Activated CD4-positive, CD25-positive, alpha-beta regulatory T cell treated with anti-CD3 and anti-CD28 coated beads, Interleukin-2, amount 50 U/mL, for 24 hours (primary cell): ENCODE measurements at regions not wholly inside any gene's neighbourhood (a gene's known extent, or its start where the extent isn't known, plus 50 kb on each side); places are given as distances from the start of the nearest gene placed in this dataset.

Experiments
- ATAC-seq, 2 donors: fragments of 150-1000 bp; cut with Tn5 transposase; one replicate each; pipeline ENCODE4 v1.10.0; 2021; ENCODE audit warnings: mild to moderate bottlenecking in 1 of 2, moderate library complexity in 1 of 2

DNA sequence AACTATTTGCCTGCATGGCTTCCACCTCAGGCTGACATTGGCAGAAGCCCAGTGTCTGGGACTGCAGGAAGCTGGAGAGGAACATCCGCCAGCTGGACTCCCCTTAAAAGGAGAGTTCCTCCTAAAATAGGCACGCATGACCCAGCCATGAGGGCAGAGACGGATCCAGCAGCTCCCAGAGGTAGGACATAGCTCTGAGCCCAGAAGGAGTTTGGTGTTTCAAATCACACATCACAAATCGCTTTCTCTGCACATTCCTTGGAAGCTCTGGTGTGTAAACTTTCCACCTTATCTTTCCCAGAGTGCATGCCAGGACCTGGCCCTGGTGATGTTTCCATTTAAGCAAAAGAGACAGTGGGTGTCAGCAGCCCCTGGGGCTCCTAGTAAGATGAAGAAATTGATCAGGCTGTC is 231.1 kb upstream of the CDH5 start:
- no peak for ATAC-seq

DNA sequence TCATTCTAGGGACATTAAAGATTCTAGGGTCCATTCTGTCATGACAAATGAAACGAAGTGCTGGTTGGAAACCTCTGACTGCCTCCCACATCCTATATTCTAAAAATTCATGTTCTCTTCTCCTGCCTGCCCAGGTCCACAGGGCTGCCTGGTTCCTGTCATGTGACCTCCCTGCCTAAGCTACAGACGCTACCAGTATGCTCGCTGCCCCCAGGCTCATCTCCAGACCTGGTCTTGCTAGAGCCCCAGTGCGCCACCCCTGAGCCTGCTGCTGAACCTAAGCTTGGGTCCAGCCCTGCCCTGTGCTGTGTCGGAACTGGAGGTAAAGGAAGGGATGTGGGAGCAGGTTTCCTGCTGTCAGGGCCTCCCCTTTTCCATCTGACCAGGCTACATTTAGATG is 231.6 kb upstream of the CDH5 start:
- ATAC-seq = no peak

DNA sequence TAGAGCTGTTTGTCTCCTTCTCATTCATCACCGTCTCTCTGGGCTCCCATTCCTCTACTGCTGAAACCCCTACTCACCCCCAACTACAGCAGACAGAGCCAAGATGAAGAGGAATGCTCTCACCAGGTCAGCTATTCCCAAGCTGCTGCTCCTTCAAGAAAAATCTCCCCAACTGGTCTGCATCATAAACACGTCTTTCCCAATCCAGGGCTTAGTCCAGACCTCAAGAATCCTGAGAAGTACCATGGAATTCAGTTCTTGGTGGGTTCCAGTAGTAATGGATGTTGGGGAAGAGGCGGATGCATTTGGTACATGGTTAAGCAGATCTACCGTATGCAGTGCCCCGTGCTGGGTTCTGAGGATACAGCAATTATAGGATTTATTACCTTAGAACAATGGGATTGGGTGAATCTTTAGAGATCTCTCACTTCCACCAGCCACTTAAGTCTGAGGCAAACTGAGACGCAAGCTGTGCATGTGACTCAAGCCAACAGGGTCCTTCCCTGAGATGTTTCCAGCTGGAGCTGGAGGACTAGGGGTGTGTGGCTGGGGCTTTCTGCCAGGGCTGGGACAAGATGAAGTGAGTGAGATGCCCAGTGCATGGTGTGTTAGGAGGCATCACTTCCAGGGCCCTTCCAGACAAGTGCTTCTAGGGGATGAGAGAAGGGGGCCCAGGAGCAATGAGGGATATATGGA is 232.7 kb upstream of the CDH5 start:
- ATAC-seq = no peak

DNA sequence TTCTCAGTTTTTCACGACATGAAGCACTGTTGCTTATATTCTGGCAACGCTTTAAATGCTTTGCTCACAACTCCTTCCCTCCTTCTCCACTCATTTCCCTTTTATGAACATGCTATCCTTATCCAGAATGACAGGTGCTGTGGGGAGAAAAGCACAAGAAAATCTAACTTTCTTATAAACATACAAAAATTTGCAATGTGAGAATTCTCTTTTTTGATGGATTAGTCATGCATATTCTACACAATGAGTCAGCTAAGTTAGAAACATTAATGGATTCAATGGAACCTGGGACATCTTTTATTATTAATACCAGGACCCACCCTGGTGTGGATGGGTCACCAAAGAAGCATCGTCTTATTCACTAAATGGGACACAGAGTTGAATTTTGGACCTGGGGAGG is 234.6 kb upstream of the CDH5 start:
- ATAC-seq = no peak

DNA sequence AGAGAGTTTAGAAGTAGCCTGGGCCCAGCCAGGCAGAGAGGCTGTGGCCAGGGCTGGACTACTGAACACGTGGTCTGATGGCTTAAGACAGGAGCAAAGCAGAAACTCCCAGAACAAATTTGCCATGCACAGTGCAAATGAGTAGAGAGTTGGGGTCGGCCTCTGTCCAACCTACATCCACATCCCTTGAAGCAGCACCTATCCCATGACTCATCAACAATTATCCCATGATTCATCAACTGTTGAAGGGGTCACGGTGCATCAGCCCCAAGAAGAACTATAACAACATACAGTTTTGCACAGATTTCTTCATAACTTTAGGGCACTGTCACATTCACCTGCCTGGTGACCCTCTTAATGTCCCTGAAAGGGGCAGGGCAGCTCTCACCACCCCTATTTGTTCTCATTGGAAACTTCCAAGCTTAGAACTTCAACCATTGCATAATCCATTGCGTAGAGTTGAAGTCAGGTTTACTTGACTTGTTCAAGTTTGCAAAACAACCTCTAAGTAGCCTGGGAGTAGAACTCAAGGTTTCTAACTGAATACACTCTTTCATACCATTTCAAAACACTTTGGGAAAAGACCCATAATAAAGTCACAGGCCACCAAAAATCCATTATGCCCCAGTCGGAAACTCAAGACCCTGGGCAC is 235.2 kb upstream of the CDH5 start:
- no peak for ATAC-seq

DNA sequence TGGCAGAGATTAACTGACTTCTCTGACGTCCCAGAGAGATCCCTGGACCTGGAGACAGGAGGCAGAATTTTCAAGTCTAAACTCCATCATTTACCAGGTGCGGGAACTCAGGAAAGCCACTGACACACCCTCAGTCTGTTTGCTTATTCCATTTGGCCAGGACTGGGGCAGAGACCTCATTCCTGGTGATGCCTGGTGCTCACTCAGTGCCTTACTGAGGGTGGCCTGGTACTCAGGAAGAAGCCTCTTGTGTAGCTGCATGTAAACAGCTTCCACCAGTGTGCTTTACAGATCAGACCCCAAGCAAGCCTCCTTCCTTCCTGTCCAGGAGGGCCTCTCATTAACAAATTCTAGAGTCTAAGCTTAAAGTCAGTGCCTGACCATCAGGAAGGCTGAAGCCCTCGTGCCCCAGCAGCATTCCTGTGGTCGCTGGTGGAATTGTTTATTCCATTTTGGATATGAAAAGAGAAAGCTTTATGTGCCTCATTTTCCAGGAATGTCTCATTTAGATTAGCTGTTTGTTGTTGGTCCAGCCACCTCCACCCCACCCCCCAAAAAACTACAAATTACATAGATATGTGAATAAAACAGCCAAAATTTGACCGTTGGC is 236.1 kb upstream of the CDH5 start:
- ATAC-seq = no peak

DNA sequence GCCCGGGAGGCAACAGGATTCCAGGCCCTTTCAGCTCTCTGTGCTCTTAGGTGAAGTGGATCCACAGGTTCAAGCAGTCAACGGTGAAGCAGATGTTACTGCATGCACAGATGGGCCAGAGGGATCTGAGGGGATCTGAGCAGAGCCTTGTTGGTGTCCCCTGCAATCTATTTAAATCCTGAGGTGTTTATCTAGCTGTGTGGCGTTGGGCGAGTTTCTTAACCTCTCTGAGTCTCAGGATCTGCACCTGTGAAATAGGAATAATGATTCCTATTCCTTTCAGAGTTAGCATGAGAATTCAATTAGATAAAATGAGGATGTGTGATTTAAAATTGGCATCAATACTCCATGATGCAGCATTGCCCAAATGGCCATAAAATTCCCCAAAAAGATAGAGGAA is 237.3 kb upstream of the CDH5 start:
- no peak for ATAC-seq

DNA sequence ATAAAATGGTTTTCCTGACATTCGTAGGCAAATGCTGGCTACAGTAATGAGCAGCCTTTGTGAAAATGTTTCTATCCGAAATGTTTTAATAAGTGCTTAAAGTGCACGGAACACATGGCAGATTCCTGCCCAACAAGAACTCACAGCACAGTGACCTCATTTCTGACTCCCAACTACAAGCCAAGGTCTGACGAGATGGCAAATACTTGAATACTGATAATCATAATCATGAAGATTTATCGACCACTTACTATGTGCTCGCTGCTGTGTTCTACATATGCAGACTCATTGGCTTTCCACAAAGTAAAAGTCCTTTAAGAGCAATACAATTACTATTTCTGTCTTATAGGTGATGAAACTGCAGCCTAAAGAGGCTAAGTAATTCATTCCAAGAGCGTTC is 238.1 kb upstream of the CDH5 start:
- no peak for ATAC-seq

DNA sequence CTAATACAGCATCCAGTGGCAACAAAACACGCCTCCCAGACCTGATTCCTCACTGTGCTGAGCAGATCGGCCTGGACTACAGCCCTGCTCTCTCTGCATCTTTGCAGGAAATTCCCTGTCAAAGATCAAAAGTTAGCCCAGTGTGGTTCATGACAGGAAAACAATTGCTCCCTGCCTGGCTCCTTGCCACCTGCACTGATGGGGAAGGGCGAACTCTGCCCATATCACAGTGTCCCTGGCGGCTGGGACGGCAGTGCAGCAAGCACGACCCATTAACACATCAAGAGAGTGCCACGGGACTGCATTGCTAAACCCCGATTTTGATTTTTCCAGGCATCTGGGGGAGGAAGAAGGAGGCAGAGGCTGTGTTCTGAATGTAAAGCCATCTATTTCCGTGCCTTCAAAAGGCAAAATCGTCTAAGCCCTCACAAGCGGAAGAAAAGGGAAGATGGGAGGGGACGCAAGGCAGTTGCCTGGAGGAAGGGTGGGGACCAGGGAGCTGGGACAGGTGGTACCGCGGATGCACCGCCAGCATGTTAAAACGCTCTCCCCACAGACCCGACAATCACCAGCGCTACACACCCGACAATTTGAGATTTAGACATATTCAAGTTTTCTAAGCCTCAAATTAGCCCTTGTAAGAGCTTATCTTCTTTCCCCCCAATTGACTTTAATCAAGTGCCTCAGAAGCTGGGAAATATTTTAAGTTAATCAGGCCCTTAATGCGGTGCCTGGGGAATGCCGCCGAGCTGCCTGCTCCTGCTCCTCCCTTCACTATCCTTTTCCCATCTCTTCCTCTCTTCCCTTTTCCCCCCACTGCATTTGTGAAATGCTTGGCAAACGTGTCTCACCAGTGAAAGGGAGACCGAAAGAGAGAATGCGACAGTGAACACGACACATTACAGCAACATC is 238.8 kb upstream of the CDH5 start:
- no peak for ATAC-seq

DNA sequence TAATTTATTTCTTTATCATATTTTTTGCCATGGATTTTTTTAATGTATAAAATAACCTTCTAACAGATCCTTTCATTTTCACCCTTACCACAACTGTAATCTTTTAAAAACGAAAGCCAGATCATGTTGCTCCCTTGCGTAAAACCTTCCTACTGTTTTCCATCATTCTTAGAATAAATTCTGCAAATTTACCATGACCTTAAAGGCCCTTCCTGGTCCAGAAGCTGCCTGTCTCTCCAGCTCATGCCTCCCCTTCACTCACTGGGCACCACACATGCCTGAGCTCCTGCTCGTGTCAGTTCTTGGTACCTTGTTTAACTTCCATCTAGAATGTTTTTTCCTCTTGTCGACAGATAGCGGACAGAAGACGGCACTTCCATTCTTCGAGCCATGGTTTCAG is 245.0 kb upstream of the CDH5 start:
- no peak for ATAC-seq

DNA sequence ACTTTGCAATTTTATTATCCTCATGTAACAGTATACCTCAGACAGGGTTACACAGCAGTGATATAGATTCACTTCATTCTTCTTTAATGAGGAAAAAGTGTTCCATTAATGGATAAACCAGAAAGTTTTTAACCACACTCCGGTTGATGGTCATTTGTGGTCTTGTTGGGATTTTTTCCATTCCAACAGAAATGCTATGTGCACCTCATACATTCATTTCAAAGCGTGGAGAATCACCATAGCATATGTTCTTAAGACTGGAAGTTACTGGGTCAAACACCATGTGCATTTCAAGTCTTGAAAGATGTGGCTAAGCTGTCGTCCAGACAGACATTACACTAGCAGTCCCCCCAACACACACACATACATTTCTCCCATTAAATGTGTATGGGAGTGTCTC is 245.8 kb upstream of the CDH5 start:
- no peak for ATAC-seq

DNA sequence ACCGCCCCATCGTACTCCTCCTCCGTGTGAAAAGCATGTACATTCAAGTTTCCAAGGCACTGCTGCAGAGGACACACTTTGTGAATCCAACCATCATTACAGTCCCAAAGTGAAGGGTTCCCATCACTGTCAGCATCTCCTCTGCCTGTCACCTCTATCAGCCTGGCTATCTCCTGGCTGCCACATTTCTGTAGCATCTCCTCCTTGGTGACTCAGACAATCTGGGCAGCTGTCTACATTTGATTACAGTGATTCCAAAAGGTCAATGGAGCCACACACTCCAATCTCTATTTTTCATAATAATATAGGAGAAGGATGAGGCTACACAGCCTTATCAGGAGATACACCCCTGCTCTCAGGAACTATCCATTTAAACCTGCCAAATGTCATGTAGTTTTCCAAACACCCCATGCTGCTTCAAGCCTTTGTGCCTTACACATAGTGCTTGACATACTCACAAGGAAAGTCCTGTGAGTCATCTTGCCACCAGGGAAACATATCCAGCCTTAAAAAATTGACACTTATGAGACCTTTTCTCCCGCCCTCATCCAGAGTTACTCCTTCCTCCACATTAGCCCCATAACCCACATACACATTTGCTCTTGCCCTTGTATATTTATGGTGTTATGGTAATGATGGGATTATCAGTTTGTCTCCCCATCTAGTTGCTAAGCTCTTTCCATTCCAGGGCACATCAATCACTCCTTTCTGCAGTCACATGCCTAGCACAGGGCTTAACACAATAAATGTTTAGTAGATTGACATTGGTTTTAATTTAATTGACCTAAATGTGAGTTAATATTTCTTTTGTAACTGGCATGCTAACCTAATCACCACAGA is 250.1 kb upstream of the CDH5 start:
- no peak for ATAC-seq

DNA sequence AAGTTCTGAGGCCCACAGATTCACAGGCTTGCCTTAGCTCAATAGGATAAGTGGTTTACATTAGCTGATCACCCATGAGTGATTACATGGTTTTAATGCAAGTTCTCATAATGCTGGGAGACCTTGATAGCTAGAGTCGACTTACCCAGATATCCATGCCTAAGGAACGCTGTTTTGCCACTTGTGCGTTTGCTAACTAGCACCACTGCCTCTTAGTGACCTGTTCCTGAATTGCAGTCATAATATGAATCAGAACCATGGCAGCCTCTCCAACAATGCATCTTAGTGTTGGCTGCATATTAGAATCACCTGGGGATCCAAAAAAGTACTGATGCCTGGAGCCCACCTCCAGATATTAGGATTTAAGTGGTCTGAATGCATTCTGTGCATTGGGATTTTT is 251.1 kb upstream of the CDH5 start:
- ATAC-seq = no peak

DNA sequence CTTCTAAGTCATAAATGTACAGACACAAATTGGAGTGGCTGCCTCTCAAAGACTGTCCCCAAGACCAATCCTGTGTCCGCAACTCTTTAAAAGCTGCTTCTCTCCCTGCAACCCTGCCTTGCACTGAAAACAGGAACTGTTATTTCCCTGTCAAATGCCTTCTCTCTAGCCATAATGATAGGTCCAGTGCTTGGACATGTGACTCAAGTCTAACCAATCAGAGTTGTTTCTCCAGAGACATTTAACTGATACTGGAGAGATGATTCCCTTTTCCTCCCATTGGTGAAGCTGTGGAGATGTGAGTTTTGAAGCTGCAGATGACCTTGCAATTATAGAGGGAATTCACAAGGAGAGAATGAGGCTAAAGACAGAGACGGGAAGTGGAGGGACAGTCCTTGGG is 253.3 kb upstream of the CDH5 start:
- no peak for ATAC-seq

DNA sequence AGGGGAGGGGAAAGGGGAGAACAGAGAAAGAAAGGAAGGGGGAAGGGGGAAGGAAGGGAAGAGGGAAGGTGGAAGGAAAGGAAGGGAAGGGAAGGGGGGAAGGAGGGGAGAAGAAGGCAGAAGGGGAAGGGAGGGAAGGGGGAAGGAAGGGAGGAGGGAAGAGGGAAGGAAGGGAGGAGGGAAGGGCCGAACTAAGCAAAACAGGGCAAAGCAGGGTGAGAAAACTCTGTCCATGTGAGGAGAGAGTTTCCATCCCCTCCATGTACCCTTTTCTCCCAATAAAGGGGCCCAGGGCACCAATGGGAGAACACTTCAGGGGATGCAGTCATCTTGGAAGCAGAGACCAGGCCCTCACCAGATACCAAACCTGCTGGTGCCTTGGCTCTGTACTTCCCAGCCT is 256.8 kb upstream of the CDH5 start:
- no peak for ATAC-seq

DNA sequence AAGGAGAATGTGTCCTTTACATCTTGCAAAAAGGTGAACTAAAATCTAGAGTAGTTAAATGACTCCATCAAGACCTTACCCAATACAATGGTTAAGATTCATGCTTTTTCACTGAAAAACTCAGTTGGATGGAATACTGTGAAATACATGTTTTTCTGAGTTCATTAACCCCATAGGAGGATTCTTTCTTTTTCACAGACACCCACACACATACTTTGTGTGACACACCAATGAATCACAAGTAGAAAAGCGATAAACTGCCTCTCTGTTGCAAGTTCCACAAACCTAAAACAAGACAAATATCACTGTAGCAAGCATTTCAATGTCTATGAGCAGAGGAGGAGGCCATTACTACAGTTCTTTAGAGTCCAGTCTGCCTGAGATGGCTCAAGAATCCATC is 258.8 kb upstream of the CDH5 start:
- ATAC-seq = no peak

DNA sequence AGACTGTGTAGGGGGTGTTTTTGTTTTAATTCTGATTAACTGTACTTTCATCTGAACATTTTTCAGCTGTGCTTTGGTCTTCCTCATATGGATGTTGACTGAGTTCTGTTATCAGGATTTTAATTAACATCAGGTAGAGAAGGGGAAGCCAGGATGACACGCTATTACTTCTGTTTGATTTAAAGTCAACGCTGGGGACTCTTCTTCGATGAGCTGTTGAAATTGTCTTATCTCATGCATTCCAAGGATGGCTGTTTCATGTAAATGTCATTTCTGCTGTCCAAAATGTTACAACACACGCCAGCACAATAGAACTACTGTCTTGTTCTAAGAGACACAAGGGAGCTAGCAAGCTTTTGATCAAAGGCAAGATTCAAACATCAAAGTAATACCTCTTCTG is 263.3 kb upstream of the CDH5 start:
- no peak for ATAC-seq

DNA sequence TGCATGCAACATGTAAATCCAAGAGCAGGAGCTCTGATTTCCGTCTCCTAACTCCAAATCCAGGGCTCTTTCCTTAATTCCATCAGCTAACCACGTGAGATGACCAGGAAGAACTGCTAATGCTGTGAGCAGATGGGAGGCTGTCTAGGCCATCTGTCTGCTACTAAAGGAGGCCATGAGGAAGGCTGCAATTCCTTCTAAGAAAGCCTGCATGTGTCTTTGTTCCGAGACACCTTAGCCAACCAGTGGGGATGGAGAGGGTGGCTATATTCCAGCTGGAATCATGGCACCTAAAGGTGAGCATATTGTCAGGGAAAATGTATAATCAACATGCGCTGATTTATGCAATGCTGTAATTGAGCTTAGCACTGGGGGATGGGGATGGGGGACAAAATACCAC is 267.2 kb upstream of the CDH5 start:
- ATAC-seq = no peak

DNA sequence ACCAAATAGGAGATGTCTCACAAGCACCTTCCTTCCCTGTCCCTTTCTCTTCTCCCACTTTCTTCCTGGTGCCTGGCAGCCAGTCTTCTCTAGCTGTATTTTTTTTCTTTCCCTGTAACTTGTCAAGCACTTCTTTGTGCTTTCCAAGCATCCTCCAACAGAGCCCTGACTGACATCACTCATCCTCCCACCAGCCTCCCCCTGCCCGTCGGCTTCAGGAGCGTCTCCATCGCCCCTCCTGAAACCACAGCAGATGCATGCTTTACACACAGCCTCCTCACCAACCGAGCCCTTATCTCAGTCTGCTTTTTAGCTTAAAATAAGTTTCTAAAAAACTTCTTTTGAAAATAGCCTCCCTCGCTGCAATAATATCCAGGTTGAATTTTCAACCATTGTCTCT is 268.7 kb upstream of the CDH5 start:
- ATAC-seq = no peak

DNA sequence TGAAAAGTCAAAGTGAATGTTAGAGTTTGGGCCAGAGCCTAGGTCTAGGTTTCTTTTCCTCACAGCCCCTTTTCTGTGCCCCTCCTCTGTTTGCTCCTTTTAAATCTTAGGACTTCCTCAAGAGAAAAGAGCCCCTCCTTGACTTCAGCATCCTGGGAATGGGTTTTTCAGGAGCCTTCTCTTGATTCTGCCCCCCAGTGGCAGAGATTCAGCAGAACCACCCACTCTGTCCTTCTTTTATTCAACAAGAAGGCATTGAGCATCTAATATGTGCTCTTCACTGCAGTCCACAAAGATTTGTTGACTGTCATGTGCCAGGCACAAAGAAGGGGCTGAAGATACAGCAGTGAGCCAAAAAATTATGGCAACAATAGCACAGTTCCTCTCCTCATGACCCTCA is 270.8 kb upstream of the CDH5 start:
- ATAC-seq = no peak

DNA sequence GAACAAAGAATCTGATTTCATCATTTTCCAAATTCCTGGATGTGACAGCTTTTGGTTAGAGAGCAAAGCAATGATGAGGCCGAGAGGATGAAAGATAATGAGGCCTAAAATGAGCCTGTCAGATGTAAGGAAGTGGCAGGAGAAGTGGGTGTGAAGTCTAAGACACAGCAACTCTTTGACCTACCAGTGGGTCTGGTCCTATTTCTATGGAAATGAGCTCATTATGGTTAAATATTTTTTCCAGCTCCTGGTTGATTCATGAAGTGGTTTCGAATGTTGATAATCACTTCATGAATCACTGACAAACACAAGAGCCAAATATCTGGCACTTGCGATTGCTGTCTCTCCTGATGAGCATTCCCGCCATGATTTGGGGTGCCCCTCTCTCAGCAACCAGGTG is 273.3 kb upstream of the CDH5 start:
- no peak for ATAC-seq

DNA sequence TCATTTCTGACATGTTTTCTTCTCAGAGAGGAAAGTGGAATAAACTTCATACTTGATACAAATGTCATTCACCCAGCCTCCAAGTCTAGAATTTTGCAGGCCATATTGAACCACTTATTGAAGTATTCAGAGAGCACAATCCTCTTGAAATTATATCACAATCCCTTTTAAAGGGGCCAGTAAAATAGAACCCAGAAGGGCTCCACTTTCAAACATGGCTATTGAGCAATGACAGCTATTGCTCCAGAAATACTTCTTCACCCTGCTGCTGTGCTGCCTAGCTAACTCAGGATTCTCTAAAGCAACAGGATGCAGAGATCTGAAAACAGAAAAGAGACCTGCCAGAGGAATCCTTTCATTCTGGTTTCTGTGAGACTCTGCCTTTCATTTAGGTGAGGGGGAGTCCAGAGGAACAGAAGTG is 275.0 kb upstream of the CDH5 start:
- ATAC-seq = no peak

DNA sequence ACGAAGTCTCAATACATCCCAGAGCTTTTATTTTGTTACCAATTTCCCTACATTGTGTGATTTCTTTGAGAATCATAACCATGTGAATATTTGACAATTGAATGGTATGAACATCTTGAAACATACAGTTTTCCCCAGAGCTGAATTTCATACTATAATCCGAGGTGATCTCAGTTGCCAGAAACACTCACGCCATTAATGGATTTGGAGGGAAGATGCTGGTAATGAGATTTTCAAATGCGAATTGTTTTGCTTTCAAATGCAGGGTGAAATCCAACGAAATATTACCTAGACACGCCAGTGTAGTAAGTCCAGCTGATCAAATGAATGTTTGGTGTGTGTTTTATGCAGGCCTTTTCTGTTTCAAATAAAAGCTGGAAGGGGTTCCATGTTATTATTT is 277.8 kb upstream of the CDH5 start:
- no peak for ATAC-seq
